Trophoblast cell (in vitro differentiated cells and primary cell): ENCODE measurements at regions not wholly inside any gene's neighbourhood (a gene's known extent, or its start where the extent isn't known, plus 50 kb on each side); places are given as distances from the start of the nearest gene placed in this dataset.
"Not testable (repeated sequence)": the region's sequence is repeated elsewhere in the genome, so short reads cannot be mapped to it uniquely, and the experiment has no call there.

Experiments used
- DNase-seq, 2 donors: peaks; one replicate each; pipeline ENCODE4 v3.0.0-alpha.2; 2016
- H2AFZ ChIP-seq: 2 replicates; pipeline ENCODE4 v1.6.1; 2013; ENCODE audit warnings: low read length, moderate library complexity, mild to moderate bottlenecking; ENCODE audit not compliant: insufficient read depth, poor library complexity
- H2AK5ac ChIP-seq: 2 replicates; pipeline ENCODE4 v1.6.1; 2013; ENCODE audit warnings: mild to moderate bottlenecking, low read length
- H2BK120ac ChIP-seq: 2 replicates; pipeline ENCODE4 v1.6.1; 2013; ENCODE audit warnings: low read length, mild to moderate bottlenecking, moderate library complexity; ENCODE audit not compliant: insufficient read depth, poor library complexity
- H2BK12ac ChIP-seq: 2 replicates; pipeline ENCODE4 v1.6.1; 2013; ENCODE audit warnings: mild to moderate bottlenecking, low read length, moderate library complexity
- H2BK5ac ChIP-seq: 2 replicates; pipeline ENCODE4 v1.6.1; 2013; ENCODE audit warnings: low read length, low read depth, moderate library complexity, mild to moderate bottlenecking; ENCODE audit not compliant: poor library complexity
- H3K14ac ChIP-seq: 2 replicates; pipeline ENCODE4 v1.6.1; 2013; ENCODE audit warnings: mild to moderate bottlenecking, low read length
- H3K18ac ChIP-seq: 2 replicates; pipeline ENCODE4 v1.6.1; 2013; ENCODE audit warnings: mild to moderate bottlenecking, low read length
- H3K23ac ChIP-seq: 2 replicates; pipeline ENCODE4 v1.6.1; 2013; ENCODE audit warnings: low read length
- H3K27ac ChIP-seq: 2 replicates; pipeline ENCODE4 v1.5.1; 2013; ENCODE audit warnings: low read depth, mild to moderate bottlenecking, inconsistent platforms, low read length, moderate library complexity
- H3K27me3 ChIP-seq: 2 replicates; pipeline ENCODE4 v1.6.1; 2013; ENCODE audit warnings: inconsistent platforms, mild to moderate bottlenecking, low read length, moderate library complexity; ENCODE audit not compliant: insufficient read depth
- H3K36me3 ChIP-seq, 2 experiments: 1 replicate in 1 of 2; 2 replicates in 1 of 2; pipeline ENCODE4 v1.6.1; 2013; ENCODE audit warnings: low read length in 2 of 2, mild to moderate bottlenecking in 2 of 2, moderate library complexity in 1 of 2; ENCODE audit not compliant: insufficient read depth in 2 of 2, control insufficient read depth in 1 of 2
- H3K4ac ChIP-seq: 2 replicates; pipeline ENCODE4 v1.6.1; 2013; ENCODE audit warnings: low read depth, mild to moderate bottlenecking, low read length, moderate library complexity
- H3K4me1 ChIP-seq, 2 experiments: 1 replicate in 1 of 2; 2 replicates in 1 of 2; pipeline ENCODE4 v1.6.1; 2013; ENCODE audit warnings: low read length in 2 of 2, mild to moderate bottlenecking in 2 of 2, moderate library complexity in 1 of 2; ENCODE audit not compliant: insufficient read depth in 2 of 2, control insufficient read depth in 1 of 2
- H3K4me2 ChIP-seq: 2 replicates; pipeline ENCODE4 v1.6.1; 2013; ENCODE audit warnings: inconsistent platforms, mild to moderate bottlenecking, low read length, moderate library complexity
- H3K4me3 ChIP-seq: 2 replicates; pipeline ENCODE4 v1.5.1; 2013; ENCODE audit warnings: mild to moderate bottlenecking, low read depth, low read length, inconsistent platforms
- H3K79me1 ChIP-seq: one replicate; pipeline ENCODE4 v1.6.1; 2013; ENCODE audit warnings: low read length
- H3K79me2 ChIP-seq: 2 replicates; pipeline ENCODE4 v1.6.1; 2013; ENCODE audit warnings: low read length, mild to moderate bottlenecking; ENCODE audit not compliant: control insufficient read depth, insufficient read depth, poor library complexity
- H3K9ac ChIP-seq: 2 replicates; pipeline ENCODE4 v1.6.1; 2013; ENCODE audit warnings: mild to moderate bottlenecking, low read length
- H3K9me3 ChIP-seq: 2 replicates; pipeline ENCODE4 v1.6.1; 2013; ENCODE audit warnings: low read depth, mild to moderate bottlenecking, control low read depth, inconsistent platforms, low read length; ENCODE audit not compliant: insufficient read depth
- H4K12ac ChIP-seq: 2 replicates; pipeline ENCODE4 v1.6.1; 2013; ENCODE audit warnings: low read depth, mild to moderate bottlenecking, low read length, moderate library complexity
- H4K8ac ChIP-seq: 2 replicates; pipeline ENCODE4 v1.6.1; 2013; ENCODE audit warnings: low read depth, mild to moderate bottlenecking, low read length, moderate library complexity
- H4K91ac ChIP-seq: one replicate; pipeline ENCODE4 v1.6.1; 2013; ENCODE audit warnings: low read depth, mild to moderate bottlenecking, low read length, moderate library complexity
- WGBS: extraction: QIAGEN DNeasy Blood & Tissue Kit; methylation state at CpG from one replicate; pipeline ENCODE4 v1.1.7; 2013; ENCODE audit warnings: missing lambda C conversion rate; ENCODE audit not compliant: insufficient read length, insufficient coverage; ENCODE audit errors: extremely low coverage; 5-methylcytosine and 5-hydroxymethylcytosine counted together

GRCh38 chr2:62631160-62632085 is 74.1 kb upstream of the EHBP1 start:
- no peak for DNase-seq
- Histone ChIP-seq H3K27ac (no peak overlapping the region), H2AFZ (no peak overlapping the region), H2BK5ac (no peak overlapping the region), H3K27me3 (no peaks in the 10 kb centered on the region), H3K36me3 (no peaks in the 10 kb centered on the region), H3K9me3 (no peaks in the 10 kb centered on the region), H2AK5ac (no peak overlapping the region), H3K9ac (no peak overlapping the region), H4K91ac (no peak overlapping the region), H4K8ac (no peak overlapping the region), H2BK12ac (no peak overlapping the region), H3K4me2 (no peak overlapping the region), H3K4me3 (no peak overlapping the region), H3K14ac (no peak overlapping the region), H4K12ac (no peak overlapping the region), H3K23ac (no peak overlapping the region), H3K18ac (no peak overlapping the region), H3K79me2 (no peaks in the 10 kb centered on the region), H3K4ac (no peak overlapping the region), H2BK120ac (no peak overlapping the region), H3K79me1 (no peaks in the 10 kb centered on the region), H3K4me1 (no peaks in the 10 kb centered on the region)
- WGBS: no CpG with 5 or more reads among the region's 5 CpGs

- H2BK120ac ChIP-seq, H3K27ac ChIP-seq, H3K14ac ChIP-seq, H3K9me3 ChIP-seq, H3K79me2 ChIP-seq, H4K91ac ChIP-seq, H2BK12ac ChIP-seq, DNase-seq, H3K36me3 ChIP-seq, H3K4me2 ChIP-seq, H2BK5ac ChIP-seq, H2AK5ac ChIP-seq, H3K23ac ChIP-seq, H3K79me1 ChIP-seq, H4K8ac ChIP-seq, H4K12ac ChIP-seq, H3K4me3 ChIP-seq, H2AFZ ChIP-seq, H3K4ac ChIP-seq, H3K9ac ChIP-seq, H3K18ac ChIP-seq, H3K27me3 ChIP-seq, H3K4me1 ChIP-seq: not testable (repeated sequence)
- no CpG with 5 or more reads among the region's 28 CpGs for WGBS
Measured at GRCh38 chr2:62630206-62630605, 75.3 kb upstream of the EHBP1 start.

- H2AFZ ChIP-seq, H2AK5ac ChIP-seq, H3K9ac ChIP-seq, H3K18ac ChIP-seq, H3K23ac ChIP-seq, H3K4me3 ChIP-seq, H3K14ac ChIP-seq, H3K9me3 ChIP-seq, H3K36me3 ChIP-seq, H3K4ac ChIP-seq, H3K4me1 ChIP-seq, H3K4me2 ChIP-seq, H4K8ac ChIP-seq, H3K79me2 ChIP-seq, DNase-seq, H2BK12ac ChIP-seq, H3K27me3 ChIP-seq, H3K79me1 ChIP-seq, H4K12ac ChIP-seq, H2BK5ac ChIP-seq, H4K91ac ChIP-seq, H3K27ac ChIP-seq, H2BK120ac ChIP-seq: not testable (repeated sequence)
- no CpG with 5 or more reads among the region's 5 CpGs for WGBS
Measured at GRCh38 chr2:62629310-62629709, 76.2 kb upstream of the EHBP1 start.

GRCh38 chr2:62627667-62628066 is 77.8 kb upstream of the EHBP1 start:
- no peaks in the 10 kb centered on the region for H3K27me3 ChIP-seq
- H2BK120ac ChIP-seq: no peak overlapping the region
- H3K23ac ChIP-seq: no peak overlapping the region
- no peak overlapping the region for H2AFZ ChIP-seq
- H3K36me3 ChIP-seq: no peaks in the 10 kb centered on the region
- H4K12ac ChIP-seq: no peak overlapping the region
- no peaks in the 10 kb centered on the region for H3K9me3 ChIP-seq
- H3K4ac ChIP-seq: no peak overlapping the region
- no peak overlapping the region for H3K4me3 ChIP-seq
- no peak overlapping the region for H3K27ac ChIP-seq
- DNase-seq: peak; percentile 15 to 27
- no peak overlapping the region for H3K9ac ChIP-seq
- H3K14ac ChIP-seq: no peak overlapping the region
- no peaks in the 10 kb centered on the region for H3K79me1 ChIP-seq
- no peak overlapping the region for H2BK12ac ChIP-seq
- H2AK5ac ChIP-seq: no peak overlapping the region
- H4K8ac ChIP-seq: no peak overlapping the region
- no peak overlapping the region for H3K18ac ChIP-seq
- no peak overlapping the region for H4K91ac ChIP-seq
- no CpG with 5 or more reads among the region's 5 CpGs for WGBS
- no peaks in the 10 kb centered on the region for H3K79me2 ChIP-seq
- no peak overlapping the region for H2BK5ac ChIP-seq
- no peaks in the 10 kb centered on the region for H3K4me1 ChIP-seq
- H3K4me2 ChIP-seq: no peak overlapping the region
